ENCODE measurements at regions not wholly inside any gene's neighbourhood (a gene's known extent, or its start where the extent isn't known, plus 50 kb on each side); places are given as distances from the start of the nearest gene placed in this dataset.

GRCh38 chr6:84450018-84450417 is 222.6 kb upstream of the CEP162 start:
- H3K9me3 ChIP-seq, result no peaks in the 10 kb centered on the region
- no peaks in the 10 kb centered on the region for H3K27me3 ChIP-seq (replicated peaks; ENCODE audit: insufficient read depth)
- H3K4me1 ChIP-seq (ENCODE audit: control insufficient read depth in 1 of 2, low read depth in 2 of 2), result peaks cover 0 to 11% of the 10 kb centered on the region in 2 donors
- no peak for TF ChIP-seq CTCF (IDR thresholded peaks at IDR 0.05)
- no peaks in the 10 kb centered on the region for H3K36me3 ChIP-seq
- H3K27ac ChIP-seq, result no peak overlapping the region
- DNase-seq (ENCODE audit: low spot score), result no peak
- no peak for ATAC-seq (ENCODE audit: insufficient number of reproducible peaks, low FRiP score, low read depth)
- H3K4me3 ChIP-seq, result no peak overlapping the region

- H3K27me3 ChIP-seq (replicated peaks; ENCODE audit: insufficient read depth), result no peaks in the 10 kb centered on the region
- ATAC-seq (ENCODE audit: insufficient number of reproducible peaks, low FRiP score, low read depth), result no peak
- peaks cover 0 to 14% of the 10 kb centered on the region in 2 donors for H3K4me1 ChIP-seq (ENCODE audit: control insufficient read depth in 1 of 2, low read depth in 2 of 2)
- no peak for DNase-seq (ENCODE audit: low spot score)
- TF ChIP-seq CTCF (IDR thresholded peaks at IDR 0.05), result no peak
- no peaks in the 10 kb centered on the region for H3K36me3 ChIP-seq
- H3K4me3 ChIP-seq, result no peak overlapping the region
- no peak overlapping the region for H3K27ac ChIP-seq
- no peaks in the 10 kb centered on the region for H3K9me3 ChIP-seq
Observed at GRCh38 chr6:84449220-84449619, 221.8 kb upstream of the CEP162 start.

- Histone ChIP-seq H3K36me3 (no peaks in the 10 kb centered on the region), H3K4me1 (ENCODE audit: control insufficient read depth in 1 of 2, low read depth in 2 of 2) (peaks cover 0 to 14% of the 10 kb centered on the region in 2 donors), H3K9me3 (no peaks in the 10 kb centered on the region), H3K27me3 (replicated peaks; ENCODE audit: insufficient read depth) (no peaks in the 10 kb centered on the region), H3K27ac (no peak overlapping the region), H3K4me3 (no peak overlapping the region)
- ATAC-seq (ENCODE audit: insufficient number of reproducible peaks, low FRiP score, low read depth) (no peak), DNase-seq (ENCODE audit: low spot score) (no peak)
- no peak for TF ChIP-seq CTCF (IDR thresholded peaks at IDR 0.05)
Observed at GRCh38 chr6:84448331-84448730, 220.9 kb upstream of the CEP162 start.

GRCh38 chr6:84447651-84448050 is 220.2 kb upstream of the CEP162 start:
- no peak for TF ChIP-seq CTCF (IDR thresholded peaks at IDR 0.05)
- peaks cover 0 to 14% of the 10 kb centered on the region in 2 donors for H3K4me1 ChIP-seq (ENCODE audit: control insufficient read depth in 1 of 2, low read depth in 2 of 2)
- no peak for DNase-seq (ENCODE audit: low spot score)

GRCh38 chr6:84445068-84445467 is 217.6 kb upstream of the CEP162 start:
- H3K27me3 ChIP-seq (replicated peaks; ENCODE audit: insufficient read depth), result no peaks in the 10 kb centered on the region
- H3K27ac ChIP-seq, result no peak overlapping the region
- no peaks in the 10 kb centered on the region for H3K36me3 ChIP-seq
- DNase-seq (ENCODE audit: low spot score) (no peak), ATAC-seq (ENCODE audit: insufficient number of reproducible peaks, low FRiP score, low read depth) (no peak)
- H3K4me1 ChIP-seq (ENCODE audit: control insufficient read depth in 1 of 2, low read depth in 2 of 2), result peaks cover 0 to 14% of the 10 kb centered on the region in 2 donors
- H3K4me3 ChIP-seq, result no peak overlapping the region
- no peak for TF ChIP-seq CTCF (IDR thresholded peaks at IDR 0.05)
- H3K9me3 ChIP-seq, result no peaks in the 10 kb centered on the region

More at GRCh38 chr6:84447651-84448050, 220.2 kb upstream of the CEP162 start:
- Histone ChIP-seq H3K4me3 (no peak overlapping the region), H3K27ac (no peak overlapping the region), H3K27me3 (replicated peaks; ENCODE audit: insufficient read depth) (no peaks in the 10 kb centered on the region), H3K36me3 (no peaks in the 10 kb centered on the region), H3K9me3 (no peaks in the 10 kb centered on the region)
- no peak for ATAC-seq (ENCODE audit: insufficient number of reproducible peaks, low FRiP score, low read depth)

Data from thoracic aorta (tissue), 2 donors.